Liver (tissue), 8 donors: ENCODE measurements at regions not wholly inside any gene's neighbourhood (a gene's known extent, or its start where the extent isn't known, plus 50 kb on each side); places are given as distances from the start of the nearest gene placed in this dataset.

Source experiments
- DNase-seq: peaks from one replicate; pipeline ENCODE4 v3.0.0-alpha.2; 2017; ENCODE audit warnings: low spot score
- H3K27ac ChIP-seq, 2 donors: one replicate each; pipeline ENCODE4 v1.7.0; 2013; ENCODE audit warnings: inconsistent platforms in 2 of 2, low read length in 2 of 2, control low read depth in 1 of 2, low read depth in 1 of 2, mild to moderate bottlenecking in 1 of 2
- H3K27me3 ChIP-seq, 4 donors: one replicate each; pipeline versions ENCODE4 v1.6.1 to v1.7.0; 2013; ENCODE audit warnings: low read length in 3 of 4, inconsistent platforms in 1 of 4, mild to moderate bottlenecking in 1 of 4, moderate library complexity in 1 of 4; ENCODE audit not compliant: control insufficient read depth in 4 of 4, insufficient read depth in 4 of 4
- H3K36me3 ChIP-seq, 4 donors: one replicate each; pipeline versions ENCODE4 v1.6.1 to v1.7.0; 2013; ENCODE audit warnings: low read length in 3 of 4, mild to moderate bottlenecking in 3 of 4, low read depth in 1 of 4, moderate library complexity in 1 of 4; ENCODE audit not compliant: control insufficient read depth in 4 of 4, insufficient read depth in 3 of 4
- H3K4me1 ChIP-seq, 4 donors: one replicate each; pipeline versions ENCODE4 v1.6.1 to v1.7.0; 2013; ENCODE audit warnings: low read length in 3 of 4, mild to moderate bottlenecking in 3 of 4, moderate library complexity in 1 of 4; ENCODE audit not compliant: control insufficient read depth in 4 of 4, insufficient read depth in 4 of 4
- H3K4me3 ChIP-seq, 3 donors: one replicate each; pipeline versions ENCODE4 v1.6.1 to v1.7.0; 2013; ENCODE audit warnings: low read length in 3 of 3, control low read depth in 1 of 3, low read depth in 1 of 3, mild to moderate bottlenecking in 1 of 3
- H3K9ac ChIP-seq, 2 donors: one replicate each; pipeline ENCODE4 v1.7.0; 2013; ENCODE audit warnings: low read length in 2 of 2, mild to moderate bottlenecking in 2 of 2, moderate library complexity in 2 of 2, control low read depth in 1 of 2, low read depth in 1 of 2
- H3K9me3 ChIP-seq, 4 donors: one replicate each; pipeline versions ENCODE4 v1.6.1 to v1.7.0; 2013; ENCODE audit warnings: low read length in 3 of 4; ENCODE audit not compliant: control insufficient read depth in 4 of 4
- ATF3 ChIP-seq: IDR thresholded peaks from 2 replicates; pipeline ENCODE4 v1.6.1; 2016; ENCODE audit warnings: antibody characterized with exemption
- CTCF ChIP-seq: fragments of 150-350 bp; IDR thresholded peaks from 2 replicates; pipeline ENCODE4 v1.5.1; 2017; ENCODE audit warnings: improper control_type of control experiment, low read depth, low read length; ENCODE audit not compliant: missing input control
- EGR1 ChIP-seq, 2 donors: IDR thresholded peaks; 2 replicates each; pipeline ENCODE4 v1.6.1; 2016 to 2018; ENCODE audit warnings: antibody characterized with exemption in 2 of 2, low read depth in 2 of 2
- FOXA1 ChIP-seq: IDR thresholded peaks from 2 replicates; pipeline ENCODE4 v1.6.1; 2016; ENCODE audit warnings: antibody characterized with exemption
- GABPA ChIP-seq, 2 donors: IDR thresholded peaks in 1 of 2; conservative IDR thresholded peaks in 1 of 2; 2 replicates each; pipeline ENCODE4 v1.6.1; 2016; ENCODE audit warnings: antibody characterized with exemption in 2 of 2, mild to moderate bottlenecking in 1 of 2, moderate library complexity in 1 of 2
- HNF4A ChIP-seq, 2 donors: conservative IDR thresholded peaks; 2 replicates each; pipeline ENCODE4 v1.6.1; 2016; ENCODE audit warnings: antibody characterized with exemption in 2 of 2, mild to moderate bottlenecking in 2 of 2
- JUND ChIP-seq, 2 donors: IDR thresholded peaks; 2 replicates each; pipeline ENCODE4 v1.6.1; 2016; ENCODE audit warnings: antibody characterized with exemption in 2 of 2
- MAX ChIP-seq: IDR thresholded peaks from 2 replicates; pipeline ENCODE4 v1.6.1; 2016; ENCODE audit warnings: antibody characterized with exemption
- NR2F2 ChIP-seq: IDR thresholded peaks from 2 replicates; pipeline ENCODE4 v1.6.1; 2016; ENCODE audit warnings: antibody characterized with exemption
- RAD21 ChIP-seq, 2 donors: IDR thresholded peaks; 2 replicates each; pipeline ENCODE4 v1.6.1; 2016; ENCODE audit warnings: antibody characterized with exemption in 2 of 2, mild to moderate bottlenecking in 2 of 2
- REST ChIP-seq: IDR thresholded peaks from 2 replicates; pipeline ENCODE4 v1.6.1; 2016; ENCODE audit warnings: antibody characterized with exemption, mild to moderate bottlenecking
- RXRA ChIP-seq, 2 donors: IDR thresholded peaks; 2 replicates each; pipeline ENCODE4 v1.6.1; 2017 to 2018; ENCODE audit warnings: antibody characterized with exemption in 2 of 2, mild to moderate bottlenecking in 1 of 2
- SP1 ChIP-seq: IDR thresholded peaks from 2 replicates; pipeline ENCODE4 v1.6.1; 2018; ENCODE audit warnings: antibody characterized with exemption, mild to moderate bottlenecking
- TAF1 ChIP-seq: conservative IDR thresholded peaks from 2 replicates; pipeline ENCODE4 v1.6.1; 2016; ENCODE audit warnings: antibody characterized with exemption, mild to moderate bottlenecking
- YY1 ChIP-seq: IDR thresholded peaks from 2 replicates; pipeline ENCODE4 v1.6.1; 2016; ENCODE audit warnings: antibody characterized with exemption, mild to moderate bottlenecking
- ZBTB33 ChIP-seq: IDR thresholded peaks from 2 replicates; pipeline ENCODE4 v1.6.1; 2016; ENCODE audit warnings: antibody characterized with exemption
- WGBS: extraction: QIAGEN DNeasy Blood & Tissue Kit; methylation state at CpG from one replicate; pipeline ENCODE4 v1.1.7; 2013; 5-methylcytosine and 5-hydroxymethylcytosine counted together
- donor health status: healthy.
- donor health status: healthy.
- donor health status: healthy.
- donor health status: healthy.
- donor health status: healthy.

- H3K27ac ChIP-seq: no peak overlapping the region
- H3K27me3 ChIP-seq: no peaks in the 10 kb centered on the region
- no peak overlapping the region for H3K9ac ChIP-seq
- TF ChIP-seq RXRA (IDR thresholded peaks at IDR 0.05) (no peak), RAD21 (IDR thresholded peaks at IDR 0.05) (no peak), TAF1 (no peak), JUND (IDR thresholded peaks at IDR 0.05) (no peak), REST (no peak), CTCF (no peak), FOXA1 (no peak), NR2F2 (no peak), MAX (no peak), YY1 (no peak), ATF3 (no peak), ZBTB33 (no peak), GABPA (IDR thresholded peaks at IDR 0.05 in 1 of 2, conservative IDR thresholded peaks at IDR 0.05 in 1 of 2) (no peak), HNF4A (conservative IDR thresholded peaks at IDR 0.05) (no peak), SP1 (no peak), EGR1 (IDR thresholded peaks at IDR 0.05; ENCODE audit: low read depth in 2 of 2) (no peak)
- no peaks in the 10 kb centered on the region for H3K9me3 ChIP-seq
- DNase-seq: no peak
- no peaks in the 10 kb centered on the region for H3K4me1 ChIP-seq
- no peaks in the 10 kb centered on the region for H3K36me3 ChIP-seq
- H3K4me3 ChIP-seq: no peak overlapping the region
- WGBS: 79% methylated on average over 5 of the region's 5 CpGs
Measured at GRCh38 chr4:145299380-145300076, 119.1 kb upstream of the OTUD4 start.
